ENCODE measurements at regions not wholly inside any gene's neighbourhood (a gene's known extent, or its start where the extent isn't known, plus 50 kb on each side); places are given as distances from the start of the nearest gene placed in this dataset.

DNA sequence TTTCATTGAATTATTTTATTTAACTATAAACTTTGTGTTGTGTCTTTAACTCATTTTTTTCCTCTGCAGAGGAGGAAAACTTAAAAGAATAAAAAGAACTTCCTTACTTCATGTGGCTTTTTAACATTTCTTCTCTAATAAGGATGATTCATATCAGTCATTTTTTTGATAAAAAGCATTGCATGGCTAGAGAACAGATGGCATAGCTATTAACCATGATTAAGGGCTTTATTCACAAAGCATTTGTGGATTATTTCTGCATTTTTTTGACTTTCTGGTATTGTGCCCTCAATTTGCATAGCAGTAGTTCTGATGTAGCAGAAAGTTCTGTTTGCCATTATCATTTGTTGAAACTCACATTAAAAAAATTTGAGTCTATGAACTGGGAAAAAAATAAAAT is 540.8 kb downstream of the SI start:
- TF ChIP-seq, protein P1, sequence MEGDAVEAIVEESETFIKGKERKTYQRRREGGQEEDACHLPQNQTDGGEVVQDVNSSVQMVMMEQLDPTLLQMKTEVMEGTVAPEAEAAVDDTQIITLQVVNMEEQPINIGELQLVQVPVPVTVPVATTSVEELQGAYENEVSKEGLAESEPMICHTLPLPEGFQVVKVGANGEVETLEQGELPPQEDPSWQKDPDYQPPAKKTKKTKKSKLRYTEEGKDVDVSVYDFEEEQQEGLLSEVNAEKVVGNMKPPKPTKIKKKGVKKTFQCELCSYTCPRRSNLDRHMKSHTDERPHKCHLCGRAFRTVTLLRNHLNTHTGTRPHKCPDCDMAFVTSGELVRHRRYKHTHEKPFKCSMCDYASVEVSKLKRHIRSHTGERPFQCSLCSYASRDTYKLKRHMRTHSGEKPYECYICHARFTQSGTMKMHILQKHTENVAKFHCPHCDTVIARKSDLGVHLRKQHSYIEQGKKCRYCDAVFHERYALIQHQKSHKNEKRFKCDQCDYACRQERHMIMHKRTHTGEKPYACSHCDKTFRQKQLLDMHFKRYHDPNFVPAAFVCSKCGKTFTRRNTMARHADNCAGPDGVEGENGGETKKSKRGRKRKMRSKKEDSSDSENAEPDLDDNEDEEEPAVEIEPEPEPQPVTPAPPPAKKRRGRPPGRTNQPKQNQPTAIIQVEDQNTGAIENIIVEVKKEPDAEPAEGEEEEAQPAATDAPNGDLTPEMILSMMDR (IDR thresholded peaks at IDR 0.05; ENCODE audit: extremely low read depth in 1 of 2, insufficient read depth in 1 of 2, low read depth in 1 of 2, low read length in 2 of 2) = no peak
- TF ChIP-seq EZH2 (IDR thresholded peaks at IDR 0.05; ENCODE audit: borderline replicate concordance, low read depth, low read length, severe bottlenecking) (no peak), POLR2AphosphoS5 (IDR thresholded peaks at IDR 0.05; ENCODE audit: insufficient read depth, low read depth, low read length) (no peak), JUN (IDR thresholded peaks at IDR 0.05; ENCODE audit: borderline replicate concordance, insufficient read depth, insufficient read length, low read depth) (no peak)

All from endothelial cell of umbilical vein (primary cell).